Mammary epithelial cell (primary cell): ENCODE measurements at regions not wholly inside any gene's neighbourhood (a gene's known extent, or its start where the extent isn't known, plus 50 kb on each side); places are given as distances from the start of the nearest gene placed in this dataset.

ENCODE experiments used
- EZH2 ChIP-seq: IDR thresholded peaks from 2 replicates; pipeline ENCODE4 v1.6.1; 2012; ENCODE audit warnings: low read length, inconsistent platforms, borderline replicate concordance
- TF ChIP-seq, protein P1 (sequence below), 2 donors: IDR thresholded peaks in 1 of 2; conservative IDR thresholded peaks in 1 of 2; 2 replicates each; pipeline ENCODE4 v1.5.1; 2011 to 2012; ENCODE audit warnings: inconsistent platforms in 2 of 2, low read length in 2 of 2, mild to moderate bottlenecking in 2 of 2, control low read depth in 1 of 2, low read depth in 1 of 2; ENCODE audit not compliant: insufficient read depth in 1 of 2; ENCODE audit errors: extremely low read depth in 1 of 2

DNA sequence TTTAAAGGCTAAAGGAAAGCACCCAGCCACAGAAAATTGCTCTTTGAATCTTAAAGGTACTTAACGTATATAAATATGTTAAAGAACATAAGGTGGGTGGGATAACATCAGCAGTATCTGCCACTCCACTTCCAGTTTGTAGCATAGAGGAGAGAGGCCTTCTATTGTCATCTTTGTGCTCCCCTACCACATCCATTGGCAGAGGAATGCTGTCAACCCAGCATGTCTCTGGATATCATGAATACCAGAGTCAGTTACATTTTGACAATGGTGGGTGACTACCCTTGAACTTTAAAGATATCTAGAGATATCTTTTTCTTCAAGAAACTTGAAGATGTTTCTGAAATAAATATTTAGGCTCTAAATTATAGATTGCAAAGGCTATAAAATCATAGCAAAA, 283.2 kb upstream of the LRRC7 start:
- TF ChIP-seq, protein P1, sequence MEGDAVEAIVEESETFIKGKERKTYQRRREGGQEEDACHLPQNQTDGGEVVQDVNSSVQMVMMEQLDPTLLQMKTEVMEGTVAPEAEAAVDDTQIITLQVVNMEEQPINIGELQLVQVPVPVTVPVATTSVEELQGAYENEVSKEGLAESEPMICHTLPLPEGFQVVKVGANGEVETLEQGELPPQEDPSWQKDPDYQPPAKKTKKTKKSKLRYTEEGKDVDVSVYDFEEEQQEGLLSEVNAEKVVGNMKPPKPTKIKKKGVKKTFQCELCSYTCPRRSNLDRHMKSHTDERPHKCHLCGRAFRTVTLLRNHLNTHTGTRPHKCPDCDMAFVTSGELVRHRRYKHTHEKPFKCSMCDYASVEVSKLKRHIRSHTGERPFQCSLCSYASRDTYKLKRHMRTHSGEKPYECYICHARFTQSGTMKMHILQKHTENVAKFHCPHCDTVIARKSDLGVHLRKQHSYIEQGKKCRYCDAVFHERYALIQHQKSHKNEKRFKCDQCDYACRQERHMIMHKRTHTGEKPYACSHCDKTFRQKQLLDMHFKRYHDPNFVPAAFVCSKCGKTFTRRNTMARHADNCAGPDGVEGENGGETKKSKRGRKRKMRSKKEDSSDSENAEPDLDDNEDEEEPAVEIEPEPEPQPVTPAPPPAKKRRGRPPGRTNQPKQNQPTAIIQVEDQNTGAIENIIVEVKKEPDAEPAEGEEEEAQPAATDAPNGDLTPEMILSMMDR (conservative IDR thresholded peaks at IDR 0.05 in 1 of 2, IDR thresholded peaks at IDR 0.05 in 1 of 2; ENCODE audit: extremely low read depth in 1 of 2, insufficient read depth in 1 of 2, low read depth in 1 of 2, low read length in 2 of 2) = no peak
- no peak for TF ChIP-seq EZH2
